ENCODE measurements at regions not wholly inside any gene's neighbourhood (a gene's known extent, or its start where the extent isn't known, plus 50 kb on each side); places are given as distances from the start of the nearest gene placed in this dataset.

- H3K27ac ChIP-seq (ENCODE audit: low read length) = no peak overlapping the region
- no peaks in the 10 kb centered on the region for H3K27me3 ChIP-seq (ENCODE audit: low read depth, low read length)
- H3K4me3 ChIP-seq (ENCODE audit: low read length) = no peak overlapping the region
- TF ChIP-seq EZH2phosphoT487 (IDR thresholded peaks at IDR 0.05; ENCODE audit: low read depth) (no peak), CTCF (IDR thresholded peaks at IDR 0.05; ENCODE audit: low read depth, low read length) (no peak)
- no peaks in the 10 kb centered on the region for H3K36me3 ChIP-seq (replicated peaks; ENCODE audit: low read depth, low read length)
- no peaks in the 10 kb centered on the region for H3K9me3 ChIP-seq (ENCODE audit: insufficient read depth, low read length)
- H3K4me2 ChIP-seq (ENCODE audit: low read length) = no peak overlapping the region
- peaks cover 45% of the 10 kb centered on the region for H3K4me1 ChIP-seq (ENCODE audit: low read length)
- no peak overlapping the region for H3K9ac ChIP-seq (ENCODE audit: low read length)
- H4K20me1 ChIP-seq (ENCODE audit: insufficient read depth, low read length) = no peaks in the 10 kb centered on the region
- no peaks in the 10 kb centered on the region for H3K79me2 ChIP-seq (ENCODE audit: low read length)
- no peak overlapping the region for H2AFZ ChIP-seq (ENCODE audit: low read depth, low read length)
These were observed 202.0 kb downstream of the BCAT1 start for GRCh38 chr12:24746864-24747263.

GRCh38 chr12:24746006-24746671, 202.8 kb downstream of the BCAT1 start:
- H3K9me3 ChIP-seq (ENCODE audit: insufficient read depth, low read length) = no peaks in the 10 kb centered on the region
- no peak overlapping the region for H3K4me2 ChIP-seq (ENCODE audit: low read length)
- H3K27me3 ChIP-seq (ENCODE audit: low read depth, low read length) = no peaks in the 10 kb centered on the region
- H3K9ac ChIP-seq (ENCODE audit: low read length) = no peak overlapping the region
- no peak overlapping the region for H3K4me3 ChIP-seq (ENCODE audit: low read length)
- H3K4me1 ChIP-seq (ENCODE audit: low read length) = peaks cover 44% of the 10 kb centered on the region
- H3K79me2 ChIP-seq (ENCODE audit: low read length) = no peaks in the 10 kb centered on the region
- no peak overlapping the region for H3K27ac ChIP-seq (ENCODE audit: low read length)
- H2AFZ ChIP-seq (ENCODE audit: low read depth, low read length) = no peak overlapping the region
- no peaks in the 10 kb centered on the region for H4K20me1 ChIP-seq (ENCODE audit: insufficient read depth, low read length)
- no peaks in the 10 kb centered on the region for H3K36me3 ChIP-seq (replicated peaks; ENCODE audit: low read depth, low read length)
- TF ChIP-seq CTCF (IDR thresholded peaks at IDR 0.05; ENCODE audit: low read depth, low read length) (no peak), EZH2phosphoT487 (IDR thresholded peaks at IDR 0.05; ENCODE audit: low read depth) (no peak)

- H3K4me2 ChIP-seq (ENCODE audit: low read length) = no peak overlapping the region
- no peak overlapping the region for H3K27ac ChIP-seq (ENCODE audit: low read length)
- no peak for TF ChIP-seq CTCF (IDR thresholded peaks at IDR 0.05; ENCODE audit: low read depth, low read length)
- no peak for TF ChIP-seq EZH2phosphoT487 (IDR thresholded peaks at IDR 0.05; ENCODE audit: low read depth)
- no peaks in the 10 kb centered on the region for H4K20me1 ChIP-seq (ENCODE audit: insufficient read depth, low read length)
- no peaks in the 10 kb centered on the region for H3K27me3 ChIP-seq (ENCODE audit: low read depth, low read length)
- H3K4me3 ChIP-seq (ENCODE audit: low read length) = no peak overlapping the region
- no peaks in the 10 kb centered on the region for H3K36me3 ChIP-seq (replicated peaks; ENCODE audit: low read depth, low read length)
- no peaks in the 10 kb centered on the region for H3K79me2 ChIP-seq (ENCODE audit: low read length)
- H3K9ac ChIP-seq (ENCODE audit: low read length) = no peak overlapping the region
- H3K4me1 ChIP-seq (ENCODE audit: low read length) = peaks cover 53% of the 10 kb centered on the region
- no peaks in the 10 kb centered on the region for H3K9me3 ChIP-seq (ENCODE audit: insufficient read depth, low read length)
- no peak overlapping the region for H2AFZ ChIP-seq (ENCODE audit: low read depth, low read length)
These were observed 204.7 kb downstream of the BCAT1 start for GRCh38 chr12:24743941-24744793.

- peak overlapping the region; percentile 81 for H3K4me2 ChIP-seq (ENCODE audit: low read length)
- no peaks in the 10 kb centered on the region for H3K36me3 ChIP-seq (replicated peaks; ENCODE audit: low read depth, low read length)
- H2AFZ ChIP-seq (ENCODE audit: low read depth, low read length) = no peak overlapping the region
- no peaks in the 10 kb centered on the region for H3K9me3 ChIP-seq (ENCODE audit: insufficient read depth, low read length)
- peak overlapping the region; percentile 96 for H3K27ac ChIP-seq (ENCODE audit: low read length)
- H3K27me3 ChIP-seq (ENCODE audit: low read depth, low read length) = no peaks in the 10 kb centered on the region
- peaks cover 71% of the 10 kb centered on the region for H3K4me1 ChIP-seq (ENCODE audit: low read length)
- no peaks in the 10 kb centered on the region for H3K79me2 ChIP-seq (ENCODE audit: low read length)
- no peaks in the 10 kb centered on the region for H4K20me1 ChIP-seq (ENCODE audit: insufficient read depth, low read length)
- no peak for TF ChIP-seq CTCF (IDR thresholded peaks at IDR 0.05; ENCODE audit: low read depth, low read length)
- TF ChIP-seq EZH2phosphoT487 (IDR thresholded peaks at IDR 0.05; ENCODE audit: low read depth) = no peak
- peak overlapping the region; percentile 72 for H3K9ac ChIP-seq (ENCODE audit: low read length)
- H3K4me3 ChIP-seq (ENCODE audit: low read length) = peak overlapping the region; percentile 70
These were observed 206.5 kb downstream of the BCAT1 start for GRCh38 chr12:24742378-24742777.

Measured in OCI-LY3 (cell line).